Heart left ventricle (tissue), 16 donors: ENCODE measurements at regions not wholly inside any gene's neighbourhood (a gene's known extent, or its start where the extent isn't known, plus 50 kb on each side); places are given as distances from the start of the nearest gene placed in this dataset.

Source experiments
- ATAC-seq, 4 donors: fragments of 200-7000 bp; cut with Tn5 transposase; one replicate each; pipeline ENCODE4 v1.9.1; 2020 to 2022; ENCODE audit warnings: moderate library complexity in 4 of 4, mild to moderate bottlenecking in 3 of 4, moderate number of reproducible peaks in 1 of 4
- DNase-seq, 5 donors: peaks; one replicate each; pipeline ENCODE4 v3.0.0-alpha.2; 2020
- H3K27ac ChIP-seq, 12 donors: fragments of 200-600 bp; sonication (generic) in 4 of 12; one replicate each; pipeline versions ENCODE4 v1.5.0 to v1.8.0; 2016 to 2022; ENCODE audit warnings: mild to moderate bottlenecking in 2 of 12
- H3K27me3 ChIP-seq, 9 donors: fragments of 200-600 bp; sonication (generic) in 2 of 9; one replicate each; pipeline versions ENCODE4 v1.5.1 to v1.8.0; 2016 to 2022; ENCODE audit warnings: mild to moderate bottlenecking in 3 of 9
- H3K36me3 ChIP-seq, 9 donors: fragments of 200-600 bp; sonication (generic) in 2 of 9; one replicate each; pipeline versions ENCODE4 v1.5.0 to v1.8.0; 2018 to 2022; ENCODE audit warnings: mild to moderate bottlenecking in 2 of 9
- H3K4me1 ChIP-seq, 12 donors: fragments of 200-600 bp; sonication (generic) in 4 of 12; one replicate each; pipeline versions ENCODE4 v1.5.0 to v1.8.0; 2016 to 2022; ENCODE audit warnings: mild to moderate bottlenecking in 3 of 12
- H3K4me3 ChIP-seq, 12 donors: fragments of 200-600 bp; sonication (generic) in 4 of 12; one replicate each; pipeline versions ENCODE4 v1.5.0 to v1.8.0; 2017 to 2022; ENCODE audit warnings: mild to moderate bottlenecking in 9 of 12, moderate library complexity in 4 of 12
- H3K9me3 ChIP-seq, 12 donors: fragments of 200-600 bp; sonication (generic) in 4 of 12; one replicate each; pipeline versions ENCODE4 v1.5.0 to v1.8.0; 2016 to 2022; ENCODE audit warnings: mild to moderate bottlenecking in 1 of 12
- POLR2A ChIP-seq, 2 donors: fragments of 450-650 bp; IDR thresholded peaks; one replicate each; pipeline ENCODE4 v1.6.1; 2017; ENCODE audit warnings: antibody characterized with exemption in 2 of 2, mild to moderate bottlenecking in 2 of 2, moderate library complexity in 2 of 2
- WGBS, 4 donors: extraction: QIAGEN DNeasy Blood & Tissue Kit in 2 of 4; methylation state at CpG; one replicate each; pipeline versions ENCODE4 v1.1.5 to v1.1.7; 2013 to 2018; 5-methylcytosine and 5-hydroxymethylcytosine counted together
- intact Hi-C, 10 donors: fragments of 100-400 bp; cut with DNase I; formaldehyde crosslinking; loops; one replicate each; pipeline versions ENCODE4 v1.11.1 to v1.14.2; 2022
- TF ChIP-seq, protein P1 (sequence below), 12 donors: fragments of 200-600 bp; sonication (generic) in 4 of 12; IDR thresholded peaks; one replicate each; pipeline versions ENCODE4 v1.5.0 to v1.8.0; 2018 to 2022; ENCODE audit warnings: antibody characterized with exemption in 12 of 12, mild to moderate bottlenecking in 5 of 12
- donor health status: ischemic (EF 13 %, LVEDD 7.1; RV severe dilation, severe dysfunction).
- donor health status: healthy with polysubstance abuse.
- donor health status: DM: no; HTN: yes; CAD: no.
- donor health status: DM: no; HTN: no; CAD: no.
- donor health status: ischemic (EF 25% LVEDD 6.9; RV normal size, moderate dysfunction).
- donor health status: ischemic (EF 25% LVEDD 5.7; RV mildly dilated, moderate dysfunction).
- donor health status: healthy.
- donor health status: DM: yes; HTN: yes; CAD: no.
- donor health status: ischemic (EF 35%, LVEDD 5.7; RV mildly dilated, moderate dysfunction).
- donor health status: nonischemic (EF 11% LVEDD 7.7; RV severe dilation, severe dysfunction).
- donor health status: DM: yes; HTN: yes; CAD: no.
- donor health status: PGD.
- donor health status: ischemic (EF 29% LVEDD 5.4; RV normal size, mild dysfunction).
- donor health status: nonischemic (EF 23%, LVEDD 6.1; RV moderate dilation, normal function).

DNA sequence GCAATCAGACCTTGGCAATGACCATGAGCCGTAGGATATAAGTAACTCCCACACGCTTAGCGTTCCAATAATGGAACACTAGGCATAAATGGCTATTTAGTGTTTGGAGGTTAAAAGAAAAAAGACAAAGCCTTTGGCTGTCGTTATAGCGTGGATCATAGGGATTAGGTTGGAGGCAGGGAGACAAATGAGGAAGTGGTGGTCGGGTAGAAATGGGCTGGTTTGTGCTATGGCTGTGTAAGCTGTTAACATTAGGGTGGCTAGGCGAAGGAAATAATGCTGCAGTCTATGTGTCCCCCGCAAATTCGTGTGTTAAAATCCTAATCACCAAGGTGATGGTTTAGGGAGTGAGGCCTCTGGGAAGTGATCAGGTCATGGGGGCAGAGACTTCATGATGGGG lies 120.4 kb upstream of the IRX6 start:
- ATAC-seq (no peak), DNase-seq (no peak)
- Histone ChIP-seq H3K27me3 (no peaks in the 10 kb centered on the region), H3K9me3 (peaks cover 0 to 4% (median 0%) of the 10 kb centered on the region in 12 donors), H3K27ac (no peak overlapping the region), H3K36me3 (no peaks in the 10 kb centered on the region), H3K4me3 (no peak overlapping the region), H3K4me1 (no peaks in the 10 kb centered on the region)
- intact Hi-C loops: no loop called here
- 79 to 85% (median 84%) methylated on average over 9 of the region's 9 CpGs for WGBS, 4 donors
- no peak for TF ChIP-seq POLR2A (IDR thresholded peaks at IDR 0.05)
- TF ChIP-seq, protein P1, sequence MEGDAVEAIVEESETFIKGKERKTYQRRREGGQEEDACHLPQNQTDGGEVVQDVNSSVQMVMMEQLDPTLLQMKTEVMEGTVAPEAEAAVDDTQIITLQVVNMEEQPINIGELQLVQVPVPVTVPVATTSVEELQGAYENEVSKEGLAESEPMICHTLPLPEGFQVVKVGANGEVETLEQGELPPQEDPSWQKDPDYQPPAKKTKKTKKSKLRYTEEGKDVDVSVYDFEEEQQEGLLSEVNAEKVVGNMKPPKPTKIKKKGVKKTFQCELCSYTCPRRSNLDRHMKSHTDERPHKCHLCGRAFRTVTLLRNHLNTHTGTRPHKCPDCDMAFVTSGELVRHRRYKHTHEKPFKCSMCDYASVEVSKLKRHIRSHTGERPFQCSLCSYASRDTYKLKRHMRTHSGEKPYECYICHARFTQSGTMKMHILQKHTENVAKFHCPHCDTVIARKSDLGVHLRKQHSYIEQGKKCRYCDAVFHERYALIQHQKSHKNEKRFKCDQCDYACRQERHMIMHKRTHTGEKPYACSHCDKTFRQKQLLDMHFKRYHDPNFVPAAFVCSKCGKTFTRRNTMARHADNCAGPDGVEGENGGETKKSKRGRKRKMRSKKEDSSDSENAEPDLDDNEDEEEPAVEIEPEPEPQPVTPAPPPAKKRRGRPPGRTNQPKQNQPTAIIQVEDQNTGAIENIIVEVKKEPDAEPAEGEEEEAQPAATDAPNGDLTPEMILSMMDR (IDR thresholded peaks at IDR 0.05): no peak

DNA sequence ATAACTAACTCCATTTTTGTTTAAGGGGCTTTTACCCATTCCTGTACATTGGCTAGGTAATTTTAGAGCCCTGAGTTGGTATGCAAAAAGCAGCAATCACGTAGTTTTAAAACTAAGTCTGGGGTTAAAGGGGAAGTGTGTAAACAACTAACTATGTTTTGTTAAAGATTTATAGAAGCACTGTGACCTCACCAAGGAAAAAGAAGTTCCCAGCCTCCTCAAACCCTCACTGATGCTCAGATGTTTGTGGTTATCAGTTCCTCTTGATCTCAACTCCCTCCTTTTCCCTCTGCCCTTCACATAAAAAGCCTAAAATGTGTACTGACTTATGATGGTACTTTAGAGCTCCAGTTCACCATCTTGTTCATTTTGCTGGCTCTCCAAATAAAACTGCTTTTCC lies 119.9 kb upstream of the IRX6 start:
- Histone ChIP-seq H3K36me3 (no peaks in the 10 kb centered on the region), H3K4me1 (no peaks in the 10 kb centered on the region), H3K9me3 (peaks cover 0 to 4% (median 0%) of the 10 kb centered on the region in 12 donors), H3K27me3 (no peaks in the 10 kb centered on the region), H3K27ac (no peak overlapping the region), H3K4me3 (no peak overlapping the region)
- no peak for DNase-seq
- ATAC-seq: no peak
- 59 to 83% (median 70%) methylated on average over 1 of the region's 1 CpG for WGBS, 4 donors
- intact Hi-C loops: no loop called here
- TF ChIP-seq, protein P1 (IDR thresholded peaks at IDR 0.05): no peak
- no peak for TF ChIP-seq POLR2A (IDR thresholded peaks at IDR 0.05)

DNA sequence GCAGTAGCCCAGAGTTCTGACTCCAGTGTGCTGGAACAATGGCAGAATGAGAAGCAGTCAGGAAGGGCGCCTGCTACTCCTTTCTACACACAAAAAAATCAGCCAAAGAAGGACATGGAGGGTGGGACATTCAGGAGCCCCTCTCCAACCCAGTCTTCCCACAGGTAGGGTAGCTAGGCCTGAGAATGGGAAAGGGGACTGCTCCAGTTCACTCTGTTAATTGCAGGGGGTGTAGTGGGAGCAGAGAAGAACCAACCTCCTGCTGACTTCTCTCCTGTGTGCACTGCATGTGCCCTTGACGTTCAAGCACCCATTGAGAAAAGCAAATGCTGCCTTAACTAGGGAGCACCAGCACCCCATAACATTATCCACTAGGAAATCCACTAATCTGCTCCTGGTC lies 119.1 kb upstream of the IRX6 start:
- H3K36me3 ChIP-seq: no peaks in the 10 kb centered on the region
- H3K27me3 ChIP-seq: no peaks in the 10 kb centered on the region
- H3K4me1 ChIP-seq: no peaks in the 10 kb centered on the region
- intact Hi-C loops: no loop called here
- no peak overlapping the region for H3K4me3 ChIP-seq
- WGBS, 4 donors: 70 to 80% (median 73%) methylated on average over 2 of the region's 2 CpGs
- no peak overlapping the region for H3K27ac ChIP-seq
- TF ChIP-seq POLR2A (IDR thresholded peaks at IDR 0.05): no peak
- TF ChIP-seq, protein P1 (IDR thresholded peaks at IDR 0.05): no peak
- DNase-seq (no peak), ATAC-seq (no peak)
- peaks cover 0 to 4% (median 0%) of the 10 kb centered on the region in 12 donors for H3K9me3 ChIP-seq

DNA sequence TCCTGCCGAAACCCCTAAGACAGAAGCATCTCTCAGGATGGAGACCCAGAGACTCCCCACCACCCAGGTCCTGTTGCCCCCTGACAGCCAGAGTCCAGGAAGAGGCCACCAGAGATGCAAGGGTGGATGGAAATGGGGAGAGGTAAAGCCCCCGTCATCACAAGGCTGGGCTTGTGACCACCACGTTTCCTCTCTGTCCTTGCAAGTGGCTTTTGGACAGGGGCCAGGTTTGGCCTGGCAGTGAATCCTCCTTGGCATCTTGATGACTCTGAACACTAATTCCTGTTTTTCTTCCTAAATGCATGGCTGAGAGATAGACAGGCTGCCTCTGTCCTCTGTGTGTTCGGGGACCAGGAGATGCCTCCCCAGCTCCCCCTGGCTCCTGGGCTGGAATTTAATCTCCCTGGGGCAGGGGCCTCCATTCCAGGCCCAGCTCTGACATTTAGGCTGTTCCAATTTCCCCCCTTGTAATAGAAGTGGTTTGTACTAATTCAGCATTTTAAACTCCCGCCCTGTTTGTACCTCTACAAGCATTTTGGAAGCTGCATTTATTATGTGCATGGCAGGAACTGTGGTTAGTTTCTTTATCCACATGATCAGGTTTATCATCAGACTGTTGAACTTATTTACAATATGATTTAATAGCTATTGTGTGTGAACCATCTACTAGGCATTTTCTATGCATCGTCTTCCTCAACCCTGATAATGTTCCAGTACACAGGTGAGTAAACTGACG lies 116.1 kb upstream of the IRX6 start:
- intact Hi-C loops: no loop called here
- peaks cover 0 to 4% (median 0%) of the 10 kb centered on the region in 12 donors for H3K9me3 ChIP-seq
- H3K36me3 ChIP-seq: no peaks in the 10 kb centered on the region
- H3K27ac ChIP-seq: no peak overlapping the region
- TF ChIP-seq, protein P1 (IDR thresholded peaks at IDR 0.05): no peak
- TF ChIP-seq POLR2A (IDR thresholded peaks at IDR 0.05): no peak
- H3K27me3 ChIP-seq: no peaks in the 10 kb centered on the region
- ATAC-seq: no peak
- H3K4me3 ChIP-seq: no peak overlapping the region
- no peaks in the 10 kb centered on the region for H3K4me1 ChIP-seq
- no peak for DNase-seq
- 63 to 74% (median 65%) methylated on average over 5 to 7 of the region's 7 CpGs for WGBS, 4 donors
